DND-41 (cell line): ENCODE measurements at regions not wholly inside any gene's neighbourhood (a gene's known extent, or its start where the extent isn't known, plus 50 kb on each side); places are given as distances from the start of the nearest gene placed in this dataset.

ENCODE experiments used
- EZH2 ChIP-seq: IDR thresholded peaks from 3 replicates; pipeline ENCODE4 v1.6.1; 2012; ENCODE audit warnings: borderline replicate concordance, low read depth, mild to moderate bottlenecking, moderate library complexity, low read length, inconsistent platforms; ENCODE audit not compliant: severe bottlenecking
- TF ChIP-seq, protein P1 (sequence below): IDR thresholded peaks from 2 replicates; pipeline ENCODE4 v1.5.1; 2012; ENCODE audit warnings: borderline replicate concordance, low read length, moderate library complexity, mild to moderate bottlenecking; ENCODE audit not compliant: poor library complexity, severe bottlenecking; ENCODE audit errors: extremely low read depth

- TF ChIP-seq, protein P1, sequence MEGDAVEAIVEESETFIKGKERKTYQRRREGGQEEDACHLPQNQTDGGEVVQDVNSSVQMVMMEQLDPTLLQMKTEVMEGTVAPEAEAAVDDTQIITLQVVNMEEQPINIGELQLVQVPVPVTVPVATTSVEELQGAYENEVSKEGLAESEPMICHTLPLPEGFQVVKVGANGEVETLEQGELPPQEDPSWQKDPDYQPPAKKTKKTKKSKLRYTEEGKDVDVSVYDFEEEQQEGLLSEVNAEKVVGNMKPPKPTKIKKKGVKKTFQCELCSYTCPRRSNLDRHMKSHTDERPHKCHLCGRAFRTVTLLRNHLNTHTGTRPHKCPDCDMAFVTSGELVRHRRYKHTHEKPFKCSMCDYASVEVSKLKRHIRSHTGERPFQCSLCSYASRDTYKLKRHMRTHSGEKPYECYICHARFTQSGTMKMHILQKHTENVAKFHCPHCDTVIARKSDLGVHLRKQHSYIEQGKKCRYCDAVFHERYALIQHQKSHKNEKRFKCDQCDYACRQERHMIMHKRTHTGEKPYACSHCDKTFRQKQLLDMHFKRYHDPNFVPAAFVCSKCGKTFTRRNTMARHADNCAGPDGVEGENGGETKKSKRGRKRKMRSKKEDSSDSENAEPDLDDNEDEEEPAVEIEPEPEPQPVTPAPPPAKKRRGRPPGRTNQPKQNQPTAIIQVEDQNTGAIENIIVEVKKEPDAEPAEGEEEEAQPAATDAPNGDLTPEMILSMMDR: no peak
- TF ChIP-seq EZH2: no peak
These were observed 70.0 kb upstream of the C21orf91 start for GRCh38 chr21:17889171-17889570.
